GM12878 (cell line): ENCODE measurements at regions not wholly inside any gene's neighbourhood (a gene's known extent, or its start where the extent isn't known, plus 50 kb on each side); places are given as distances from the start of the nearest gene placed in this dataset.

Source experiments
- ATAC-seq: fragments of 200-7000 bp; cut with Tn5 transposase; 3 replicates; pipeline ENCODE4 v1.9.1; 2020; ENCODE audit warnings: mild to moderate bottlenecking, moderate library complexity
- BruUV-seq: library from RNA; stranded (reverse); fragments of 400-500 nt; replicated peaks from 2 replicates; lab custom pipeline; 2021; lab: Mats Ljungman, UMichigan
- CTCF ChIA-PET: fragments of 300-600 bp; sonication (Branson Sonifier 250); formaldehyde crosslinking; extraction: SDS; loops from one replicate; lab custom pipeline; 2021; ENCODE audit warnings: inconsistent platforms; lab: Yijun Ruan, JAX
- POLR2A ChIA-PET: fragments of 350-600 bp; formaldehyde crosslinking; extraction: SDS; loops from one replicate; lab custom pipeline; 2021; ENCODE audit warnings: inconsistent platforms; lab: Charles Lee
- RAD21 ChIA-PET: fragments of 300-600 bp; sonication (Branson Sonifier 250); formaldehyde crosslinking; loops from one replicate; lab custom pipeline; 2023; ENCODE audit warnings: antibody characterized with exemption; ENCODE audit not compliant: unreplicated experiment; lab: Charles Lee
- SMC1A ChIA-PET: fragments of 300-600 bp; sonication (Branson Sonifier 250); formaldehyde crosslinking; loops from one replicate; lab custom pipeline; 2023; ENCODE audit not compliant: unreplicated experiment, uncharacterized antibody; lab: Charles Lee
- DNase-seq: peaks from one replicate; pipeline ENCODE4 v3.0.0-alpha.2; 2011; ENCODE audit warnings: low read depth, low spot score
- FAIRE-seq: peaks from 3 replicates; lab custom pipeline; 2011; peaks lifted over from hg19 to GRCh38; lab: Jason Lieb, UNC
- H2AFZ ChIP-seq: 2 replicates; pipeline ENCODE4 v1.6.0; 2011; ENCODE audit warnings: low read depth, low read length, control low read depth; ENCODE audit not compliant: control insufficient read depth
- H3K27ac ChIP-seq: 2 replicates; pipeline ENCODE4 v1.5.1; 2011; ENCODE audit warnings: control low read depth; ENCODE audit not compliant: control insufficient read depth, insufficient read depth
- H3K27me3 ChIP-seq, 2 experiments: replicated peaks in 1 of 2; 2 replicates each; pipeline versions ENCODE4 v1.6.0 to v1.6.1; 2011; ENCODE audit warnings: low read length in 1 of 2; ENCODE audit not compliant: control insufficient read depth in 2 of 2, insufficient read depth in 2 of 2
- H3K36me3 ChIP-seq, 2 experiments: 2 replicates each; pipeline ENCODE4 v1.5.1; 2011; ENCODE audit warnings: low read length in 1 of 2; ENCODE audit not compliant: control insufficient read depth in 2 of 2, insufficient read depth in 2 of 2
- H3K4me1 ChIP-seq: 2 replicates; pipeline ENCODE4 v1.6.1; 2011; ENCODE audit warnings: mild to moderate bottlenecking, low read length, moderate library complexity, mixed read lengths; ENCODE audit not compliant: control insufficient read depth, insufficient read depth
- H3K4me2 ChIP-seq: 2 replicates; pipeline ENCODE4 v1.6.0; 2011; ENCODE audit warnings: control low read depth; ENCODE audit not compliant: control insufficient read depth, insufficient read depth
- H3K4me3 ChIP-seq: fragments of 200-600 bp; sonication (generic); 2 replicates; pipeline ENCODE4 v1.5.1; 2016
- H3K79me2 ChIP-seq: 2 replicates; pipeline ENCODE4 v1.6.0; 2011; ENCODE audit warnings: low read length; ENCODE audit not compliant: control insufficient read depth, insufficient read depth
- H3K9ac ChIP-seq: 2 replicates; pipeline ENCODE4 v1.8.0; 2011; ENCODE audit warnings: low read length, control low read depth, mixed read lengths; ENCODE audit not compliant: control insufficient read depth, insufficient read depth
- H3K9me3 ChIP-seq: replicated peaks from 3 replicates; pipeline ENCODE4 v1.5.1; 2011; ENCODE audit warnings: mild to moderate bottlenecking, low read length; ENCODE audit not compliant: control insufficient read depth, insufficient read depth
- H4K20me1 ChIP-seq: 2 replicates; pipeline ENCODE4 v1.6.0; 2011; ENCODE audit not compliant: control insufficient read depth, insufficient read depth
- EED ChIP-seq: sonication (generic); IDR thresholded peaks from 2 replicates; pipeline ENCODE4 v1.6.1; 2016; ENCODE audit warnings: antibody characterized with exemption, low read depth
- IRF4 ChIP-seq: IDR thresholded peaks from 2 replicates; pipeline ENCODE4 v1.6.1; 2011; ENCODE audit warnings: low read depth, low read length
- KAT2A ChIP-seq: conservative IDR thresholded peaks from 2 replicates; pipeline ENCODE4 v1.6.1; 2011; ENCODE audit warnings: low read depth, low read length; ENCODE audit not compliant: control insufficient read depth
- MYB ChIP-seq: fragments of 150-350 bp; IDR thresholded peaks from 2 replicates; pipeline ENCODE4 v1.6.1; 2014; ENCODE audit warnings: mild to moderate bottlenecking, low read depth, low read length, borderline replicate concordance
- NR2C2 ChIP-seq: IDR thresholded peaks from 2 replicates; pipeline ENCODE4 v1.6.1; 2011; ENCODE audit warnings: borderline replicate concordance, low read depth; ENCODE audit not compliant: control insufficient read depth, insufficient read length
- POLR2A ChIP-seq: IDR thresholded peaks from 2 replicates; pipeline ENCODE4 v1.6.1; 2011; ENCODE audit warnings: low read depth, mild to moderate bottlenecking, low read length
- SMAD1 ChIP-seq: fragments of 450-650 bp; IDR thresholded peaks from 2 replicates; pipeline ENCODE4 v1.6.1; 2018; ENCODE audit warnings: mild to moderate bottlenecking, low read depth; ENCODE audit not compliant: partially characterized antibody
- SMAD5 ChIP-seq: IDR thresholded peaks from 2 replicates; pipeline ENCODE4 v1.6.1; 2016; ENCODE audit warnings: antibody characterized with exemption, low read depth
- TARDBP ChIP-seq: IDR thresholded peaks from 2 replicates; pipeline ENCODE4 v1.6.1; 2016; ENCODE audit warnings: borderline replicate concordance
- TCF12 ChIP-seq: IDR thresholded peaks from 2 replicates; pipeline ENCODE4 v1.6.1; 2011; ENCODE audit warnings: low read depth, mild to moderate bottlenecking, low read length
- YBX1 ChIP-seq: fragments of 450-650 bp; IDR thresholded peaks from 2 replicates; pipeline ENCODE4 v1.6.1; 2016; ENCODE audit warnings: antibody characterized with exemption
- WGBS: methylation state at CpG from one replicate; pipeline ENCODE4 v1.1.6; 2016; ENCODE audit warnings: low lambda C conversion rate; ENCODE audit not compliant: insufficient replicate concordance, insufficient coverage; ENCODE audit errors: missing lambda C conversion rate; 5-methylcytosine and 5-hydroxymethylcytosine counted together
- in situ Hi-C: fragments of 300-500 bp; cut with MboI; formaldehyde crosslinking; loops from 9 replicates; pipeline ENCODE4 v1.14.3; 2018; ENCODE audit warnings: mixed read lengths
- intact Hi-C: fragments of 100-400 bp; cut with micrococcal nuclease; formaldehyde crosslinking; loops from one replicate; pipeline ENCODE4 v1.14.2; 2022; ENCODE audit not compliant: unreplicated experiment
- TF ChIP-seq, protein P1 (sequence below): fragments of 450-650 bp; IDR thresholded peaks from 2 replicates; pipeline ENCODE4 v1.6.1; 2018; ENCODE audit warnings: mild to moderate bottlenecking, low read depth, moderate library complexity; ENCODE audit not compliant: partially characterized antibody
- TF ChIP-seq, protein P2 (sequence below): fragments of 450-650 bp; conservative IDR thresholded peaks from 2 replicates; pipeline ENCODE4 v1.6.1; 2017; ENCODE audit warnings: mild to moderate bottlenecking, moderate library complexity
- TF ChIP-seq, protein P3 (sequence below): IDR thresholded peaks from 2 replicates; pipeline ENCODE4 v1.6.1; 2012; ENCODE audit warnings: low read depth, low read length, improper control_type of control experiment
- TF ChIP-seq, protein P4 (sequence below): fragments of 450-650 bp; IDR thresholded peaks from 2 replicates; pipeline ENCODE4 v1.6.1; 2018; ENCODE audit warnings: borderline replicate concordance, mild to moderate bottlenecking; ENCODE audit not compliant: partially characterized antibody

DNA sequence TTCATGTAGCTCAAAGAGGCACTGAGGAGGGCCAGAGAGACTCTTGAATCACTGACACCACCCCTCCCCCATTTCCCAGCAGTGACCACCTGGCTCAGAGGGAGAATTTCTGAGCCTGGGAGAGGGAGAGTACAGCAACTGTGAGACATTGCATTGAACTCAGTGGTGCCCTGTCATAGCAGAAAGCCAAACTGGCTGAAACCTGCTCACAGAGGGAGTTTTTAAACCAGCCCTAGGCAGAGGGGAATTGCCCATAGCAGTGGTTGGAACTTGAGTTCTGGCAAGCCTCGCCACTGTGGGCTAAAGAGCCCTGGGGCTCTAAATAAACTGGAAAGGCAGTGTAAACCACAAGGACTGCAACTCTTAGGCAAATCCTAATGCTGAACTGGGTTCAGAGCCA, 243.1 kb downstream of the ADCYAP1 start (continued):
- TF ChIP-seq, protein P1, sequence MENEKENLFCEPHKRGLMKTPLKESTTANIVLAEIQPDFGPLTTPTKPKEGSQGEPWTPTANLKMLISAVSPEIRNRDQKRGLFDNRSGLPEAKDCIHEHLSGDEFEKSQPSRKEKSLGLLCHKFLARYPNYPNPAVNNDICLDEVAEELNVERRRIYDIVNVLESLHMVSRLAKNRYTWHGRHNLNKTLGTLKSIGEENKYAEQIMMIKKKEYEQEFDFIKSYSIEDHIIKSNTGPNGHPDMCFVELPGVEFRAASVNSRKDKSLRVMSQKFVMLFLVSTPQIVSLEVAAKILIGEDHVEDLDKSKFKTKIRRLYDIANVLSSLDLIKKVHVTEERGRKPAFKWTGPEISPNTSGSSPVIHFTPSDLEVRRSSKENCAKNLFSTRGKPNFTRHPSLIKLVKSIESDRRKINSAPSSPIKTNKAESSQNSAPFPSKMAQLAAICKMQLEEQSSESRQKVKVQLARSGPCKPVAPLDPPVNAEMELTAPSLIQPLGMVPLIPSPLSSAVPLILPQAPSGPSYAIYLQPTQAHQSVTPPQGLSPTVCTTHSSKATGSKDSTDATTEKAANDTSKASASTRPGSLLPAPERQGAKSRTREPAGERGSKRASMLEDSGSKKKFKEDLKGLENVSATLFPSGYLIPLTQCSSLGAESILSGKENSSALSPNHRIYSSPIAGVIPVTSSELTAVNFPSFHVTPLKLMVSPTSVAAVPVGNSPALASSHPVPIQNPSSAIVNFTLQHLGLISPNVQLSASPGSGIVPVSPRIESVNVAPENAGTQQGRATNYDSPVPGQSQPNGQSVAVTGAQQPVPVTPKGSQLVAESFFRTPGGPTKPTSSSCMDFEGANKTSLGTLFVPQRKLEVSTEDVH: no peak
- TF ChIP-seq MYB: no peak
- TF ChIP-seq EED: no peak
- TF ChIP-seq, protein P2, sequence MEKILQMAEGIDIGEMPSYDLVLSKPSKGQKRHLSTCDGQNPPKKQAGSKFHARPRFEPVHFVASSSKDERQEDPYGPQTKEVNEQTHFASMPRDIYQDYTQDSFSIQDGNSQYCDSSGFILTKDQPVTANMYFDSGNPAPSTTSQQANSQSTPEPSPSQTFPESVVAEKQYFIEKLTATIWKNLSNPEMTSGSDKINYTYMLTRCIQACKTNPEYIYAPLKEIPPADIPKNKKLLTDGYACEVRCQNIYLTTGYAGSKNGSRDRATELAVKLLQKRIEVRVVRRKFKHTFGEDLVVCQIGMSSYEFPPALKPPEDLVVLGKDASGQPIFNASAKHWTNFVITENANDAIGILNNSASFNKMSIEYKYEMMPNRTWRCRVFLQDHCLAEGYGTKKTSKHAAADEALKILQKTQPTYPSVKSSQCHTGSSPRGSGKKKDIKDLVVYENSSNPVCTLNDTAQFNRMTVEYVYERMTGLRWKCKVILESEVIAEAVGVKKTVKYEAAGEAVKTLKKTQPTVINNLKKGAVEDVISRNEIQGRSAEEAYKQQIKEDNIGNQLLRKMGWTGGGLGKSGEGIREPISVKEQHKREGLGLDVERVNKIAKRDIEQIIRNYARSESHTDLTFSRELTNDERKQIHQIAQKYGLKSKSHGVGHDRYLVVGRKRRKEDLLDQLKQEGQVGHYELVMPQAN: no peak
- TF ChIP-seq TARDBP: no peak

DNA sequence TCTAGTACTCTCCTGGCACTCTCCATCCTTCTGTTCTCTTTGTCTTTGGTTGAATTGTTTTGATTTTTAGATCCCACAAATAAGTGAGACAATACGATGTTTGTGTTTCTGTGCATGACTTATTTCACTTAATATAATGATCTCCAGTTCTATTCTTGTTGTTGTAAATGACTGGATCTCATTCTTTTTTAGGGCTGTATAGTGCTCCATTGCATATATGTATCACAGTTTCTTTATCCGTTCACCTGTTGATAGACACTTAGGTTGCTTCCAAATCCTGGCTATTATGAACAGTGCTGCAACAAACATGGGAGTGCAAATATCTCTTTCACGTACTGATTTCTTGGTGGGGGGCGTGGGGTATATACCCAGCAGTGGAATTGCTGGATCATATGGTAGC, 245.0 kb downstream of the ADCYAP1 start:
- ChIA-PET POLR2A (no interaction called here), CTCF (no interaction called here), RAD21 (no interaction called here)
- Histone ChIP-seq H3K9me3 (no peaks in the 10 kb centered on the region), H3K4me2 (no peak overlapping the region), H3K4me1 (no peaks in the 10 kb centered on the region), H3K9ac (no peak overlapping the region), H3K36me3 (no peaks in the 10 kb centered on the region), H3K4me3 (no peak overlapping the region), H3K79me2 (no peaks in the 10 kb centered on the region), H2AFZ (no peak overlapping the region), H4K20me1 (no peaks in the 10 kb centered on the region), H3K27ac (no peak overlapping the region), H3K27me3 (no peaks in the 10 kb centered on the region)
- DNase-seq (no peak), FAIRE-seq (no peak), ATAC-seq (no peak)
- no TSS peak for BruUV-seq
- 50% methylated on average over 4 of the region's 4 CpGs for WGBS
- in situ Hi-C loops: no loop called here
- intact Hi-C loops: no loop called here
- TF ChIP-seq, protein P3, sequence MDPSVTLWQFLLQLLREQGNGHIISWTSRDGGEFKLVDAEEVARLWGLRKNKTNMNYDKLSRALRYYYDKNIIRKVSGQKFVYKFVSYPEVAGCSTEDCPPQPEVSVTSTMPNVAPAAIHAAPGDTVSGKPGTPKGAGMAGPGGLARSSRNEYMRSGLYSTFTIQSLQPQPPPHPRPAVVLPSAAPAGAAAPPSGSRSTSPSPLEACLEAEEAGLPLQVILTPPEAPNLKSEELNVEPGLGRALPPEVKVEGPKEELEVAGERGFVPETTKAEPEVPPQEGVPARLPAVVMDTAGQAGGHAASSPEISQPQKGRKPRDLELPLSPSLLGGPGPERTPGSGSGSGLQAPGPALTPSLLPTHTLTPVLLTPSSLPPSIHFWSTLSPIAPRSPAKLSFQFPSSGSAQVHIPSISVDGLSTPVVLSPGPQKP: no peak
- TF ChIP-seq IRF4 (no peak), TCF12 (no peak), SMAD1 (no peak), NR2C2 (no peak), YBX1 (no peak), POLR2A (no peak), KAT2A (no peak), SMAD5 (no peak)
- TF ChIP-seq, protein P4, sequence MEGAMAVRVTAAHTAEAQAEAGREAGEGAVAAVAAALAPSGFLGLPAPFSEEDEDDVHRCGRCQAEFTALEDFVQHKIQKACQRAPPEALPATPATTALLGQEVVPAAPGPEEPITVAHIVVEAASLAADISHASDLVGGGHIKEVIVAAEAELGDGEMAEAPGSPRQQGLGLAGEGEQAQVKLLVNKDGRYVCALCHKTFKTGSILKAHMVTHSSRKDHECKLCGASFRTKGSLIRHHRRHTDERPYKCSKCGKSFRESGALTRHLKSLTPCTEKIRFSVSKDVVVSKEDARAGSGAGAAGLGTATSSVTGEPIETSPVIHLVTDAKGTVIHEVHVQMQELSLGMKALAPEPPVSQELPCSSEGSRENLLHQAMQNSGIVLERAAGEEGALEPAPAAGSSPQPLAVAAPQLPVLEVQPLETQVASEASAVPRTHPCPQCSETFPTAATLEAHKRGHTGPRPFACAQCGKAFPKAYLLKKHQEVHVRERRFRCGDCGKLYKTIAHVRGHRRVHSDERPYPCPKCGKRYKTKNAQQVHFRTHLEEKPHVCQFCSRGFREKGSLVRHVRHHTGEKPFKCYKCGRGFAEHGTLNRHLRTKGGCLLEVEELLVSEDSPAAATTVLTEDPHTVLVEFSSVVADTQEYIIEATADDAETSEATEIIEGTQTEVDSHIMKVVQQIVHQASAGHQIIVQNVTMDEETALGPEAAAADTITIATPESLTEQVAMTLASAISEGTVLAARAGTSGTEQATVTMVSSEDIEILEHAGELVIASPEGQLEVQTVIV: no peak
- TF ChIP-seq, all 136 proteins: peak for 0
- SMC1A ChIA-PET: no interaction called here
